Calu3 (cell line): ENCODE measurements at regions not wholly inside any gene's neighbourhood (a gene's known extent, or its start where the extent isn't known, plus 50 kb on each side); places are given as distances from the start of the nearest gene placed in this dataset.

Source experiments
- BruUV-seq: library from RNA; stranded (reverse); fragments of 400-500 nt; replicated peaks from 2 replicates; lab custom pipeline; 2021; lab: Mats Ljungman, UMichigan
- CTCF ChIA-PET: fragments of 300-600 bp; sonication (Branson Sonifier 250); formaldehyde crosslinking; loops from one replicate; lab custom pipeline; 2022; ENCODE audit warnings: antibody characterized with exemption; lab: Charles Lee
- DNase-seq: peaks from one replicate; pipeline ENCODE4 v3.0.0; 2022
- H3K27ac Mint-ChIP-seq: one replicate; pipeline ENCODE4 v1.8.0; 2022; ENCODE audit warnings: mixed read lengths; ENCODE audit not compliant: unreplicated experiment
- H3K27me3 Mint-ChIP-seq: one replicate; pipeline ENCODE4 v1.8.0; 2022; ENCODE audit warnings: mixed read lengths; ENCODE audit not compliant: unreplicated experiment
- H3K36me3 Mint-ChIP-seq: one replicate; pipeline ENCODE4 v1.8.0; 2022; ENCODE audit warnings: mild to moderate bottlenecking, moderate library complexity, mixed read lengths; ENCODE audit not compliant: insufficient read depth, unreplicated experiment
- H3K4me1 Mint-ChIP-seq: one replicate; pipeline ENCODE4 v1.8.0; 2022; ENCODE audit warnings: mild to moderate bottlenecking, low read depth, mixed read lengths; ENCODE audit not compliant: unreplicated experiment
- H3K4me3 Mint-ChIP-seq: one replicate; pipeline ENCODE4 v1.8.0; 2022; ENCODE audit warnings: mild to moderate bottlenecking, low read depth, moderate library complexity, mixed read lengths; ENCODE audit not compliant: unreplicated experiment
- H3K9me3 Mint-ChIP-seq: one replicate; pipeline ENCODE4 v1.8.0; 2022; ENCODE audit warnings: low read depth, mixed read lengths; ENCODE audit not compliant: unreplicated experiment
- intact Hi-C: fragments of 100-400 bp; cut with micrococcal nuclease; formaldehyde crosslinking; loops from one replicate; pipeline ENCODE4 v1.10.0; 2022; ENCODE audit not compliant: unreplicated experiment
- TF ChIP-seq, protein P1 (sequence below): fragments of 200-600 bp; IDR thresholded peaks from one replicate; pipeline ENCODE4 v1.8.0; 2022; ENCODE audit warnings: antibody characterized with exemption; ENCODE audit not compliant: unreplicated experiment

DNA sequence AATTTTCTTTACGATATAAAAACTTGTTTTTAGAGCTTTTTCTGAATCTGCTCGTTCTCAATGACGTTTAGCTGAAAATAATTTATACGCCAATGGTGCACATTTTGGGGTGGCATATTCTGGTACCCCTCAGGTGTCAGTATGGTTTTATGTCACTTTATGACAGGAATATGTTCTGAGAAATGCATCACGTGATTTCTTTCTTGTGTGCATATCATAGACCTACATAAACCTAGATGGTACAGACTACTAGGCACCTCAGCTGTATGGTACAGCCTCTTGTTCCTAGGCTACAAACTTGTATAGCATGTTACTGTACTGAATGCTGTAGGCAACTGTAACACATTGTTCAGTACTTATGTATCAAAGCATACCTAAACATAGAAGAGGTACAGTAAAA is 68.2 kb downstream of the TMEM17 start:
- Mint-ChIP-seq H3K27me3 (peaks cover 11% of the 10 kb centered on the region), H3K4me1 (no peaks in the 10 kb centered on the region), H3K36me3 (no peaks in the 10 kb centered on the region), H3K27ac (no peak overlapping the region), H3K9me3 (peaks cover 3% of the 10 kb centered on the region), H3K4me3 (no peak overlapping the region)
- BruUV-seq, result no TSS peak
- no peak for DNase-seq
- intact Hi-C loops, result no loop called here
- TF ChIP-seq, protein P1, sequence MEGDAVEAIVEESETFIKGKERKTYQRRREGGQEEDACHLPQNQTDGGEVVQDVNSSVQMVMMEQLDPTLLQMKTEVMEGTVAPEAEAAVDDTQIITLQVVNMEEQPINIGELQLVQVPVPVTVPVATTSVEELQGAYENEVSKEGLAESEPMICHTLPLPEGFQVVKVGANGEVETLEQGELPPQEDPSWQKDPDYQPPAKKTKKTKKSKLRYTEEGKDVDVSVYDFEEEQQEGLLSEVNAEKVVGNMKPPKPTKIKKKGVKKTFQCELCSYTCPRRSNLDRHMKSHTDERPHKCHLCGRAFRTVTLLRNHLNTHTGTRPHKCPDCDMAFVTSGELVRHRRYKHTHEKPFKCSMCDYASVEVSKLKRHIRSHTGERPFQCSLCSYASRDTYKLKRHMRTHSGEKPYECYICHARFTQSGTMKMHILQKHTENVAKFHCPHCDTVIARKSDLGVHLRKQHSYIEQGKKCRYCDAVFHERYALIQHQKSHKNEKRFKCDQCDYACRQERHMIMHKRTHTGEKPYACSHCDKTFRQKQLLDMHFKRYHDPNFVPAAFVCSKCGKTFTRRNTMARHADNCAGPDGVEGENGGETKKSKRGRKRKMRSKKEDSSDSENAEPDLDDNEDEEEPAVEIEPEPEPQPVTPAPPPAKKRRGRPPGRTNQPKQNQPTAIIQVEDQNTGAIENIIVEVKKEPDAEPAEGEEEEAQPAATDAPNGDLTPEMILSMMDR, result no peak
- CTCF ChIA-PET, result no interaction called here

DNA sequence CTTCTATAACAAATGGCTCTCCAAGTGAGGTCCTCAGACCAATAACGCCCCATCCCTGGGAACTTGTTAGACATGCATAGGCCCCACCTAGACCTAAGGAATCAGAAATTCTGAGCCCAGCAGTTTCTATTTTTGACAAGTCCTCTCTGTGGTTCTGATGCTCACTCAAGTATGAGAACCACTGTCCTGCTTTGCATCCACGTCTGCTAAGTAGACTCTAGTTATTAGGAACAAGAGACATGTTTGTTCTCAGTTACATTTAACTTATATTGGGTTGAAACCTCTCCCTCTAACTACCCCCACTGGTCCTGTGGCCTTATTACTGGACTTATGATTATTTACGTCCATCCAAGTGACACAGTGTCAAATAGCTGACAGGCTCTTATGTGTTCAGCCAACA is 70.3 kb downstream of the TMEM17 start:
- BruUV-seq, result no TSS peak
- CTCF ChIA-PET, result no interaction called here
- Mint-ChIP-seq H3K4me1 (no peaks in the 10 kb centered on the region), H3K4me3 (no peak overlapping the region), H3K27ac (no peak overlapping the region), H3K9me3 (peaks cover 3% of the 10 kb centered on the region), H3K36me3 (no peaks in the 10 kb centered on the region), H3K27me3 (no peaks in the 10 kb centered on the region)
- intact Hi-C loops, result no loop called here
- TF ChIP-seq, protein P1, result no peak
- DNase-seq, result no peak

DNA sequence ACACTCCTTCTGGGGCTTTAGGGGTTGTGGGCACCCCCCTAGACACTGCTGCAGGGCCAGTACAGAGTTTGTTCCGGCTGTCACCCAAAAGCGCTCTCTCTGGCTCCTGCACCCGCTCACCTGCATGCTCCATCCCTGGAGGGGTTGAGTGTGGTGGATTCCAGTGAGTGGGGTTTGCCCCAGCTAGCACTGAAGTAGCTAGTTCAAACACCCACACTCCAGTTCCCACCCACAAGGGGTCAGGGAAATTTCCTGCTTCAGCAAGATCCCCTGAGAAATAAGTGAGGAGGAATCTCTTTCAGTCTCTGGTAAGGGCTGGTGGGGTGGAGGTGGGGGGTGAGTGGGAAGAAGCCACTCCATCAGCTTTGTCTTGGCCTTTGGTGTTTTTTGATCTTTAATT is 73.6 kb downstream of the TMEM17 start:
- intact Hi-C loops, result no loop called here
- no peak for DNase-seq
- no TSS peak for BruUV-seq
- TF ChIP-seq, protein P1, result no peak
- Mint-ChIP-seq H3K27ac (no peak overlapping the region), H3K4me1 (no peaks in the 10 kb centered on the region), H3K9me3 (no peaks in the 10 kb centered on the region), H3K27me3 (no peaks in the 10 kb centered on the region), H3K4me3 (no peak overlapping the region), H3K36me3 (no peaks in the 10 kb centered on the region)
- CTCF ChIA-PET, result interaction anchor here (0.7 kb wide), 1 partner anchor 9 kb away, joined by 6 read pairs; no protein-coding TSS in a partner anchor

DNA sequence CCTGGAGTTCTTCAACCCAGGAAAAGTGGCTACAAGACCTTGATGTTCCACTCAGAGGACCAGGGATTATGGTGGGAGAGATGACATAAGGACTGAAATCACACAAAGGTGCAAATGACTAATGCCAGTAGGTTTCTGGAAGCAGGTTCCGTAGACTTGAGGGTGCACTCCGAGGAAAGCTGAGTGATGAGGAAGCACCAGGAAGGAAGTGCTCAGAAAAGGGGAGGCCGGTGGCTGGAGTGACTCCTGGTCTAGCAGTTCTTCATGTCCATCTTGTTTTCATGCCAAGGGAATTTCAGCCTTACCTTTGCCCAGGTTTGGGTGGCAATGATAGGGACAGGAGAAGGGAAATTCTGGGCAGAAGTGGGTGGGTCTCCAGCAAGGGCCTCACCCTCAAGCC is 74.5 kb downstream of the TMEM17 start:
- no peak for DNase-seq
- Mint-ChIP-seq H3K4me1 (no peaks in the 10 kb centered on the region), H3K9me3 (no peaks in the 10 kb centered on the region), H3K36me3 (no peaks in the 10 kb centered on the region), H3K4me3 (no peak overlapping the region), H3K27ac (no peak overlapping the region), H3K27me3 (no peaks in the 10 kb centered on the region)
- CTCF ChIA-PET, result interaction anchor here (0.6 kb wide), 2 partner anchors 1019 to 1858 kb away, joined by 3 to 4 read pairs; no protein-coding TSS in a partner anchor
- BruUV-seq, result no TSS peak
- TF ChIP-seq, protein P1, result no peak
- intact Hi-C loops, result no loop called here
